ENCODE measurements at regions not wholly inside any gene's neighbourhood (a gene's known extent, or its start where the extent isn't known, plus 50 kb on each side); places are given as distances from the start of the nearest gene placed in this dataset.

DNA sequence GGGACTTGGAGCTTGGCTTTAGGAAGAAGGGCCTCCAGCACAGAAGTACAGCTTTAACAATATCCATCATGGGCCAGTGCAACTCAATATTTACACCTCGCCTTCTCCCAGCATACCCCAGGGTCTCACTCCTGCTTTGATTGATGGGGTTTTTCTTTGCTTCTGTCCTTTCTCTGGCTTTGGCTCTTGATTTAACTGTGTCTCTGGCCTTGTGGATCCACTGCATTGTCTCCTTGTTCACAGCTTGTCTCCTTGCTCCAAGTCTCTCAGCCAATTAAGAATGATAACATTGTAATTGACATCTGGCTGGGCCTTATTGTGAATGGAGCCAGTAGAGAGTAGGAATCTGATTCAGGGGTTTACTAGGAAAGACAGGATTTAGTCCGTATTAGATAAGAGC is 1019.5 kb downstream of the TMEM182 start:
- Histone ChIP-seq H4K20me1 (ENCODE audit: low read depth) (no peaks in the 10 kb centered on the region), H3K4me3 (no peak overlapping the region), H3K9me3 (ENCODE audit: low read depth) (no peaks in the 10 kb centered on the region), H3K4me2 (no peak overlapping the region), H3K4me1 (peaks cover 19% of the 10 kb centered on the region), H3K27me3 (no peaks in the 10 kb centered on the region), H3F3A (ENCODE audit: low read depth) (no peaks in the 10 kb centered on the region), H2AFZ (replicated peaks) (no peak overlapping the region), H3K79me2 (ENCODE audit: low read depth) (no peaks in the 10 kb centered on the region), H3K9ac (no peak overlapping the region), H3K36me3 (no peaks in the 10 kb centered on the region), H3K27ac (no peak overlapping the region)
- Mint-ChIP-seq H3K27me3 (ENCODE audit: insufficient read depth, low read depth) (peaks cover 2% of the 10 kb centered on the region), H3K27ac (no peak overlapping the region), H3K9me3 (peaks cover 5% of the 10 kb centered on the region), H3K4me3 (no peak overlapping the region), H3K4me1 (peaks cover 33% of the 10 kb centered on the region), H3K36me3 (no peaks in the 10 kb centered on the region)
- no peak for TF ChIP-seq EZH2phosphoT487 (IDR thresholded peaks at IDR 0.05)
- TF ChIP-seq EZH2 (IDR thresholded peaks at IDR 0.05): no peak
- TF ChIP-seq, protein P1, sequence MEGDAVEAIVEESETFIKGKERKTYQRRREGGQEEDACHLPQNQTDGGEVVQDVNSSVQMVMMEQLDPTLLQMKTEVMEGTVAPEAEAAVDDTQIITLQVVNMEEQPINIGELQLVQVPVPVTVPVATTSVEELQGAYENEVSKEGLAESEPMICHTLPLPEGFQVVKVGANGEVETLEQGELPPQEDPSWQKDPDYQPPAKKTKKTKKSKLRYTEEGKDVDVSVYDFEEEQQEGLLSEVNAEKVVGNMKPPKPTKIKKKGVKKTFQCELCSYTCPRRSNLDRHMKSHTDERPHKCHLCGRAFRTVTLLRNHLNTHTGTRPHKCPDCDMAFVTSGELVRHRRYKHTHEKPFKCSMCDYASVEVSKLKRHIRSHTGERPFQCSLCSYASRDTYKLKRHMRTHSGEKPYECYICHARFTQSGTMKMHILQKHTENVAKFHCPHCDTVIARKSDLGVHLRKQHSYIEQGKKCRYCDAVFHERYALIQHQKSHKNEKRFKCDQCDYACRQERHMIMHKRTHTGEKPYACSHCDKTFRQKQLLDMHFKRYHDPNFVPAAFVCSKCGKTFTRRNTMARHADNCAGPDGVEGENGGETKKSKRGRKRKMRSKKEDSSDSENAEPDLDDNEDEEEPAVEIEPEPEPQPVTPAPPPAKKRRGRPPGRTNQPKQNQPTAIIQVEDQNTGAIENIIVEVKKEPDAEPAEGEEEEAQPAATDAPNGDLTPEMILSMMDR (IDR thresholded peaks at IDR 0.05): no peak
- peak; percentile 8 for DNase-seq (ENCODE audit: low spot score)

GRCh38 chr2:103784261-103784660 is 1022.4 kb downstream of the TMEM182 start:
- H3K9ac ChIP-seq: no peak overlapping the region
- H2AFZ ChIP-seq (replicated peaks): no peak overlapping the region
- Mint-ChIP-seq H3K4me1 (peaks cover 47% of the 10 kb centered on the region), H3K9me3 (no peaks in the 10 kb centered on the region), H3K4me3 (no peak overlapping the region), H3K27me3 (ENCODE audit: insufficient read depth, low read depth) (peaks cover 2% of the 10 kb centered on the region), H3K36me3 (no peaks in the 10 kb centered on the region), H3K27ac (no peak overlapping the region)
- H3K4me2 ChIP-seq: peak overlapping the region; percentile 56
- peaks cover 31% of the 10 kb centered on the region for H3K4me1 ChIP-seq
- peak overlapping the region; percentile 4 for H3K4me3 ChIP-seq
- H3K27me3 ChIP-seq: peaks cover 17% of the 10 kb centered on the region
- H3K27ac ChIP-seq: no peak overlapping the region
- no peaks in the 10 kb centered on the region for H3K79me2 ChIP-seq (ENCODE audit: low read depth)
- H3K9me3 ChIP-seq (ENCODE audit: low read depth): no peaks in the 10 kb centered on the region
- H4K20me1 ChIP-seq (ENCODE audit: low read depth): peaks cover 5% of the 10 kb centered on the region
- TF ChIP-seq EZH2phosphoT487 (IDR thresholded peaks at IDR 0.05) (no peak), EZH2 (IDR thresholded peaks at IDR 0.05) (no peak)
- TF ChIP-seq, protein P1 (IDR thresholded peaks at IDR 0.05): no peak
- no peaks in the 10 kb centered on the region for H3K36me3 ChIP-seq
- H3F3A ChIP-seq (ENCODE audit: low read depth): peaks cover 3% of the 10 kb centered on the region
- DNase-seq (ENCODE audit: low spot score): peak; percentile 18

DNA sequence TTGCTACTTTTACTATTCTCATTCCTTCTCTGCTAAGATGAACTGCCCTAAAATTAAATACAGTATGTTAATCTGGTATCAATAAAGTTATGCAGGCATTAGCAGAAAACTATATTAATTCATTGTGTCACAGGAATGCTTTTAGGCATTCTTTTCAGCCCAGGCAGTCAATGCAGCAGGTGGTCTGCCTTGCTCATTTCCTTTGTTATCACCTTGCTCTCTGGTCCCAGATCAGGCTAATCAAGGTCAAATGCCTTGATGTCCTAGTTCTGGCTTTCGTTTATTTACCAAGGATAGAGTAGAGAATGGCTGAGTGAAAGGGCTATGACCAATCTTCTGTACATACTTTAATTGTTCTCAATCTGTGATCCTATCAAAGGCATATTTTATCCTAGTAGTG is 1023.6 kb downstream of the TMEM182 start:
- no peak overlapping the region for H3K9ac ChIP-seq
- peaks cover 14% of the 10 kb centered on the region for H3F3A ChIP-seq (ENCODE audit: low read depth)
- H3K9me3 ChIP-seq (ENCODE audit: low read depth): no peaks in the 10 kb centered on the region
- peaks cover 56% of the 10 kb centered on the region for H3K4me1 Mint-ChIP-seq
- no peak overlapping the region for H3K27ac ChIP-seq
- H3K27me3 ChIP-seq: peaks cover 21% of the 10 kb centered on the region
- no peak overlapping the region for H3K4me3 Mint-ChIP-seq
- peaks cover 5% of the 10 kb centered on the region for H4K20me1 ChIP-seq (ENCODE audit: low read depth)
- H2AFZ ChIP-seq (replicated peaks): no peak overlapping the region
- H3K4me2 ChIP-seq: no peak overlapping the region
- no peak for DNase-seq (ENCODE audit: low spot score)
- no peaks in the 10 kb centered on the region for H3K36me3 Mint-ChIP-seq
- H3K27me3 Mint-ChIP-seq (ENCODE audit: insufficient read depth, low read depth): peaks cover 5% of the 10 kb centered on the region
- H3K4me1 ChIP-seq: peaks cover 43% of the 10 kb centered on the region
- no peaks in the 10 kb centered on the region for H3K36me3 ChIP-seq
- TF ChIP-seq EZH2phosphoT487 (IDR thresholded peaks at IDR 0.05) (no peak), EZH2 (IDR thresholded peaks at IDR 0.05) (no peak)
- TF ChIP-seq, protein P1 (IDR thresholded peaks at IDR 0.05): no peak
- H3K79me2 ChIP-seq (ENCODE audit: low read depth): no peaks in the 10 kb centered on the region
- no peak overlapping the region for H3K4me3 ChIP-seq
- no peak overlapping the region for H3K27ac Mint-ChIP-seq
- no peaks in the 10 kb centered on the region for H3K9me3 Mint-ChIP-seq

Data from neural progenitor cell (in vitro differentiated cells).